Panc1 (cell line): ENCODE measurements at regions not wholly inside any gene's neighbourhood (a gene's known extent, or its start where the extent isn't known, plus 50 kb on each side); places are given as distances from the start of the nearest gene placed in this dataset.

ENCODE experiments used
- ATAC-seq: fragments of 200-7000 bp; cut with Tn5 transposase; 2 replicates; pipeline ENCODE4 v1.9.1; 2020; ENCODE audit warnings: mild to moderate bottlenecking, moderate library complexity
- BruUV-seq: library from RNA; stranded (reverse); fragments of 400-500 nt; replicated peaks from 2 replicates; lab custom pipeline; 2021; lab: Mats Ljungman, UMichigan
- CTCF ChIA-PET: fragments of 300-600 bp; sonication (Branson Sonifier 250); formaldehyde crosslinking; loops from one replicate; lab custom pipeline; 2022; ENCODE audit warnings: antibody characterized with exemption; lab: Charles Lee
- POLR2A ChIA-PET: fragments of 300-600 bp; sonication (Branson Sonifier 250); formaldehyde crosslinking; loops from one replicate; lab custom pipeline; 2022; ENCODE audit warnings: antibody characterized with exemption; lab: Charles Lee
- DNase-seq: peaks from one replicate; pipeline ENCODE4 v3.0.0-alpha.2; 2010; ENCODE audit warnings: low read depth, low spot score
- H3K27ac ChIP-seq: 2 replicates; pipeline ENCODE4 v1.5.1; 2011; ENCODE audit warnings: mild to moderate bottlenecking, low read length, inconsistent platforms
- H3K27me3 ChIP-seq: fragments of 200-500 bp; sonication (Bioruptor generic); 2 replicates; pipeline ENCODE4 v1.6.0; 2014; ENCODE audit warnings: low read length, inconsistent platforms; ENCODE audit not compliant: control insufficient read depth, insufficient read depth
- H3K36me3 ChIP-seq: fragments of 200-500 bp; sonication (Bioruptor generic); 2 replicates; pipeline ENCODE4 v1.5.1; 2014; ENCODE audit warnings: inconsistent platforms, mild to moderate bottlenecking, low read length, moderate library complexity; ENCODE audit not compliant: control insufficient read depth, insufficient read depth
- H3K4me1 ChIP-seq: 2 replicates; pipeline ENCODE4 v1.5.1; 2011; ENCODE audit warnings: inconsistent platforms, mild to moderate bottlenecking, low read length, moderate library complexity; ENCODE audit not compliant: control insufficient read depth, insufficient read depth
- H3K4me3 ChIP-seq, 2 experiments: 2 replicates each; pipeline ENCODE4 v1.5.1; 2011 to 2012; ENCODE audit warnings: low read depth in 2 of 2, low read length in 2 of 2, mild to moderate bottlenecking in 2 of 2, inconsistent platforms in 1 of 2, moderate library complexity in 1 of 2
- H3K9me3 ChIP-seq: fragments of 200-500 bp; sonication (Bioruptor generic); 2 replicates; pipeline ENCODE4 v1.5.1; 2014; ENCODE audit warnings: low read depth, mild to moderate bottlenecking, inconsistent platforms, low read length, moderate library complexity; ENCODE audit not compliant: control insufficient read depth, insufficient read depth
- CTCF ChIP-seq: fragments of 450-650 bp; IDR thresholded peaks from 2 replicates; pipeline ENCODE4 v1.5.1; 2017; ENCODE audit warnings: mild to moderate bottlenecking
- POLR2AphosphoS5 ChIP-seq: IDR thresholded peaks from 2 replicates; pipeline ENCODE4 v1.6.1; 2012; ENCODE audit warnings: mild to moderate bottlenecking, low read depth, low read length, moderate library complexity
- SIN3A ChIP-seq: IDR thresholded peaks from 2 replicates; pipeline ENCODE4 v1.6.1; 2012; ENCODE audit warnings: low read depth, mild to moderate bottlenecking, low read length, moderate library complexity, borderline replicate concordance; ENCODE audit not compliant: insufficient read depth
- TCF7L2 ChIP-seq: IDR thresholded peaks from 2 replicates; pipeline ENCODE4 v1.6.1; 2011; ENCODE audit warnings: mild to moderate bottlenecking, low read depth, low read length, inconsistent platforms
- in situ Hi-C: cut with HindIII; loops from 2 replicates; pipeline ENCODE4 v1.10.0; 2016; ENCODE audit warnings: low sequenced_read_pairs, low pct_unique_long_range_greater_than_20kb
- intact Hi-C: fragments of 100-400 bp; cut with micrococcal nuclease; formaldehyde crosslinking; loops from one replicate; pipeline ENCODE4 v1.10.0; 2022; ENCODE audit not compliant: unreplicated experiment
- TF ChIP-seq, protein P1 (sequence below), 2 experiments: IDR thresholded peaks; 2 replicates each; pipeline ENCODE4 v1.6.1; 2011 to 2012; ENCODE audit warnings: low read depth in 2 of 2, control low read depth in 1 of 2, low read length in 1 of 2, mild to moderate bottlenecking in 1 of 2, moderate library complexity in 1 of 2; ENCODE audit not compliant: insufficient read depth in 1 of 2

DNA sequence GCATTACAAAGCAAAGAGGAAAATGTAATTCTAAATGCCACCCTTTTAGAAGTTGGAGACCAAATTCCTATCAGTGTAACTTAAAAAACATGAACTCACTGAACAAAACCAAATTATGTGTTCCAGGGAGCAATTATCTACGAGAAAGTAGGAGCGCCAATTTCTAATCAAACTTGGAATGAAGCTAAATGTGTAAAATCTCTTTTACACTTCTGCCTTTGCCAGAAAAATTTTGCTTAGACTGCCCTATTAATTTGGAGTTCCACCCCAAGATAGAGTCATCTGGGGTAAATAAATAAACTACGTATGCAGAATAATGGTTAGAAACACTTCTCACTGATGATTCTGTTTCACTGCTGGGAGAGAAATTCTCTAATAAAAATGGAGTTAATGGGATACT is 825.6 kb downstream of the MTRR start:
- Histone ChIP-seq H3K36me3 (no peaks in the 10 kb centered on the region), H3K4me1 (no peaks in the 10 kb centered on the region), H3K27me3 (no peaks in the 10 kb centered on the region), H3K27ac (no peak overlapping the region), H3K9me3 (no peaks in the 10 kb centered on the region), H3K4me3 (no peak overlapping the region)
- in situ Hi-C loops = no loop called here
- ChIA-PET POLR2A (no interaction called here), CTCF (no interaction called here)
- ATAC-seq = no peak
- DNase-seq = no peak
- intact Hi-C loops = no loop called here
- TF ChIP-seq SIN3A (no peak), TCF7L2 (no peak), CTCF (no peak), POLR2AphosphoS5 (no peak)
- TF ChIP-seq, protein P1, sequence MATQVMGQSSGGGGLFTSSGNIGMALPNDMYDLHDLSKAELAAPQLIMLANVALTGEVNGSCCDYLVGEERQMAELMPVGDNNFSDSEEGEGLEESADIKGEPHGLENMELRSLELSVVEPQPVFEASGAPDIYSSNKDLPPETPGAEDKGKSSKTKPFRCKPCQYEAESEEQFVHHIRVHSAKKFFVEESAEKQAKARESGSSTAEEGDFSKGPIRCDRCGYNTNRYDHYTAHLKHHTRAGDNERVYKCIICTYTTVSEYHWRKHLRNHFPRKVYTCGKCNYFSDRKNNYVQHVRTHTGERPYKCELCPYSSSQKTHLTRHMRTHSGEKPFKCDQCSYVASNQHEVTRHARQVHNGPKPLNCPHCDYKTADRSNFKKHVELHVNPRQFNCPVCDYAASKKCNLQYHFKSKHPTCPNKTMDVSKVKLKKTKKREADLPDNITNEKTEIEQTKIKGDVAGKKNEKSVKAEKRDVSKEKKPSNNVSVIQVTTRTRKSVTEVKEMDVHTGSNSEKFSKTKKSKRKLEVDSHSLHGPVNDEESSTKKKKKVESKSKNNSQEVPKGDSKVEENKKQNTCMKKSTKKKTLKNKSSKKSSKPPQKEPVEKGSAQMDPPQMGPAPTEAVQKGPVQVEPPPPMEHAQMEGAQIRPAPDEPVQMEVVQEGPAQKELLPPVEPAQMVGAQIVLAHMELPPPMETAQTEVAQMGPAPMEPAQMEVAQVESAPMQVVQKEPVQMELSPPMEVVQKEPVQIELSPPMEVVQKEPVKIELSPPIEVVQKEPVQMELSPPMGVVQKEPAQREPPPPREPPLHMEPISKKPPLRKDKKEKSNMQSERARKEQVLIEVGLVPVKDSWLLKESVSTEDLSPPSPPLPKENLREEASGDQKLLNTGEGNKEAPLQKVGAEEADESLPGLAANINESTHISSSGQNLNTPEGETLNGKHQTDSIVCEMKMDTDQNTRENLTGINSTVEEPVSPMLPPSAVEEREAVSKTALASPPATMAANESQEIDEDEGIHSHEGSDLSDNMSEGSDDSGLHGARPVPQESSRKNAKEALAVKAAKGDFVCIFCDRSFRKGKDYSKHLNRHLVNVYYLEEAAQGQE (IDR thresholded peaks at IDR 0.05; ENCODE audit: insufficient read depth in 1 of 2, low read depth in 2 of 2, low read length in 1 of 2) = no peak
- no TSS peak for BruUV-seq

- Histone ChIP-seq H3K27ac (no peak overlapping the region), H3K27me3 (no peaks in the 10 kb centered on the region), H3K36me3 (no peaks in the 10 kb centered on the region), H3K4me1 (no peaks in the 10 kb centered on the region), H3K4me3 (no peak overlapping the region), H3K9me3 (no peaks in the 10 kb centered on the region)
- intact Hi-C loops (no loop called here), in situ Hi-C loops (no loop called here)
- no peak for DNase-seq
- ChIA-PET POLR2A (no interaction called here), CTCF (no interaction called here)
- no TSS peak for BruUV-seq
- TF ChIP-seq CTCF (no peak), TCF7L2 (no peak), POLR2AphosphoS5 (no peak), SIN3A (no peak)
- TF ChIP-seq, protein P1 (IDR thresholded peaks at IDR 0.05; ENCODE audit: insufficient read depth in 1 of 2, low read depth in 2 of 2, low read length in 1 of 2) = no peak
- ATAC-seq = no peak
These were observed 827.2 kb downstream of the MTRR start for GRCh38 chr5:8695902-8696845.
